GM18873 (cell line): ENCODE measurements at regions not wholly inside any gene's neighbourhood (a gene's known extent, or its start where the extent isn't known, plus 50 kb on each side); places are given as distances from the start of the nearest gene placed in this dataset.
"Not testable (repeated sequence)": the region's sequence is repeated elsewhere in the genome, so short reads cannot be mapped to it uniquely, and the experiment has no call there.

ENCODE experiments used
- ATAC-seq: cut with Tn5 transposase; IDR thresholded peaks from one replicate; pipeline ENCODE4 v1.9.1; 2021; ENCODE audit warnings: mild to moderate bottlenecking, moderate library complexity, moderate number of reproducible peaks; ENCODE audit not compliant: unreplicated experiment, low FRiP score

DNA sequence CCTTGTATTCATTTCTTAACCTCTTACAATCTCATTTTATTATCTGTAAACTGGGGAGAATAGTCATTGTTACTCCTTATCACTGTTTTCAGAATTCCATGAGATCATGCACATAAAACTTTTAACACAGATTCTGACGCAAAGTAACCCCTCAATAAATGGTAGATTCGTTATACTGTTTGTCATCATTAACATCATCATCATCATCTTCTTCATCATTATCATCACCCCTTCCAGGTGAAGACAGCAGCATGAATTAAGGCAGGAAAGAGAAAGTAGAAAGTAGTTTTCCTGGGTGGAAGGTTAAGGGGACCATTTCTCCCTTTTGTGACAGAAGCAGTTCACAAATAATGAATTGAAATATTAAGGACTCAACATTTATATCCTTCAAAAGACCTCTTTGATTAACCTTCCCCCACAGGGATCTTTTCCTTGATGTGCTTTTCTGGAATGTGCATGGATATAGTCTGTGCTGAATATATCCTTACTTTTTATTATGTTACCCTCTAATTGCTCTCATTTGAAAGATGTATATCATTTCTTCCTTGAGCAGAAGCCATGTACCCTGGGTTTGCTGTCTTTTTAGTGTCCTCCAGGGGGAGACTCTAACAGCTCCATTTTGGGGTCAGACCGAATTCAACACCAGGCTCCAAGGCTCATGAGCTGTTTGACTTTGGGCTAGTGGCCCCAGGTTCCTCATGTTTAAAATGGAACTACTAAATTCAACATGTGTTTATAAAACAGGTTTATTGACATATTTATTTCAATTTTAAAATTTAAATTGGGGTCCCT, 1029.9 kb upstream of the WWC1 start:
- no peak for ATAC-seq

GRCh38 chr5:167263185-167263584, 1028.3 kb upstream of the WWC1 start:
- no peak for ATAC-seq

DNA sequence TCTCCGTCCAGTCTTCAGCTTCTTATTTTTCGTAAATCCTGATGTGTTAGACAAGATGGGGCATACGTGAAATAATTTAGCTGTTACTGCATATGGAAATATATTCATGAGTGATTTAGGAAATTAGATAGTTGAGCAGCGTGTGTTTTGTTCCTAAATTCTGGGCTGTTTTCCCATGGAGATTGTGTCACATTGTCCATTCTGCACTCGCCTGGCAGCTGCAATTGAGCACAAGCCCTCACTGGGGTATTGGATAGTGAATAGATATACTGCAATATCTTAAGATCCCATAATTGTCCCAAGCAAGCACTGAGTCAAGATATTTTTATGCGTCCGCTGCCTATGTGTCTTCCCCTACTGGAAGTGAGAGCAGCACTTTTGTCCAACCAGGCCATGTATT, 1027.1 kb upstream of the WWC1 start:
- ATAC-seq: no peak

- no peak for ATAC-seq
Observed at GRCh38 chr5:167268337-167268736, 1023.1 kb upstream of the WWC1 start.

GRCh38 chr5:167269146-167269545, 1022.3 kb upstream of the WWC1 start:
- ATAC-seq: no peak

GRCh38 chr5:167271081-167271480, 1020.4 kb upstream of the WWC1 start:
- ATAC-seq: no peak

DNA sequence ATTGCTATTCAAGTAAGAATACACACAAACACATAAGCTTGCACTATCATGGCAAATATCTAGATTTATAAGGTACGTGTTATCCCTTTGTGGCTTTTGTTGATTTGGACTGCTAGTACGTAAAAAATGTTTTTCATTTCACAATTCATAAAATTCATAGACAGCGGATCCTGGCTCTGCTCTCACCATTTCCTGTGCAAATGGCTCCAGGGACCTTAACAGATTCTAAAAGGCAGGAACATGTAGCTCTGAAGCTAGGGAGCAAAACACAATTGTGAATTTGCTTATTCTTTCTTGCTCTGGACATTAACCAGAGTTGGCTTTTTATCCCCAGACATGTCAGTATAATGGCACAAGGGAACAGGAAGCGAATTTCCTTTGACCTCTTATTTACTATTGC, 1019.9 kb upstream of the WWC1 start:
- no peak for ATAC-seq

GRCh38 chr5:167280111-167280510, 1011.3 kb upstream of the WWC1 start:
- ATAC-seq: no peak

DNA sequence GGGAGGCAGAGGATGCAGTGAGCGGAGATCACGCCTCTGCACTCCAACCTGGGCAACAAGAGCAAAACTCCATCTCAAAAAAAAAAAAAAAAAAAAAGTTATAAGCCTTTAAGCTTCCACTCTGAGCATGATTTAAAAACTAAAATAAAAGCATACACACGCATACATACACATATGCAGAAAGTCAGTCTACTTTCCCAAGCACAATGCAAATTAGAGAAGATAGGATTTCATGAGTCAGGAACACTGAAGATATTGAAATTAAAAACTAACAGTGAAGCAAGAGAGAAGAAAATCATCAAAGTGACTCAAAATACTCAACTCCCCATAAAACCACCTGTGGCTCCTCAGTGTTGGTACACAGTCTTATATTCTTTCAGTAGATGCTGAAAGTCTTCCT, 1009.5 kb upstream of the WWC1 start:
- no peak for ATAC-seq

GRCh38 chr5:167283691-167284090, 1007.8 kb upstream of the WWC1 start:
- no peak for ATAC-seq

DNA sequence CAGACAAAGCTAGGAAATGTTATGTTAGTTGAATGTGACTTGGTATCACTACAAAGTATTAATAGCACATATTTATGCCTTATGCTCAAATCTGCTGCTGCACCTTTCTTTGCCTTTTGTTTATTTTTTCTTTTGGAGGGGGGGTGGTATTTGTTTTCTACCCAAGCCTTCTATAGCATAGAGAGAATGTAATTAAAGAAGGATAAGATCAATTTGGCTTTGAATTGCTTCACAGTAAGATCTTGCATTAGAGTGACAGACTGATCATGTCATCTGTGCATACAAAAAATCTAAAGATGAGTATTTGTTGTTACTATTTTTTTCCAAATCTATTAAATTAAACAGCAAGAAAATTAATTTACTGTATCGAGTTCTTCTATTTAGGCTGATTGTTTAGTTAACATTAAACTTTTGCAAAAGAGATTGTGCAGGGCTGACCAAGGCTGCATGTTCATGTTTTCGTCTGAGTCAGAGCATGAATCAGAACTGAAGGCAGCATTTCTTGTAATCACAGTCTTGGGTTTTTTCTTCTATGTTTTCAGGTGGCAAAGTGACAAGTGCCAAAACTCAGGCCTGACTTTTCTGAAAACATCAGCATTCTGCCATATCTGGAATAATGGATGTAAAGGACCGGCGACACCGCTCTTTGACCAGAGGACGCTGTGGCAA, 1007.1 kb upstream of the WWC1 start:
- ATAC-seq: no peak

GRCh38 chr5:167285591-167285990, 1005.9 kb upstream of the WWC1 start:
- ATAC-seq: no peak

DNA sequence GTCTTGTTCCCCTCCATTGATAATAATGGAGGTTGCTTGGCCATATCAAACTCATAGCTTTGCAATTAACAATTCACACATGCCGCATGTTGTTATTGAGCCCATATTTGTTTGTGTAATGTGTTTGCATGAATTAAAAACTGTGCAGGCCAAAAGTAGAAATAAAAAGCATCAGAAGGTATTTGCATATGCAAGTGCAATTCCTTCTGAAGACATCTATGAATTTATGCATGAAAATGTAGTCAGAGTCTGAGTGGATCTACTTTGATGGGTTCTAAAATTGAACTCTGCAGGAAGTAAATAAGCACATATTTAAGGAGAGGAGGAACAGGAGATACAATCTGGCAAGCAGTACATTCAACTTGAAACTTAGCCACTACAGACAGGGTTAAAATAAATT, 1004.6 kb upstream of the WWC1 start:
- no peak for ATAC-seq

- ATAC-seq: no peak
Observed at GRCh38 chr5:167290478-167290877, 1001.0 kb upstream of the WWC1 start.

DNA sequence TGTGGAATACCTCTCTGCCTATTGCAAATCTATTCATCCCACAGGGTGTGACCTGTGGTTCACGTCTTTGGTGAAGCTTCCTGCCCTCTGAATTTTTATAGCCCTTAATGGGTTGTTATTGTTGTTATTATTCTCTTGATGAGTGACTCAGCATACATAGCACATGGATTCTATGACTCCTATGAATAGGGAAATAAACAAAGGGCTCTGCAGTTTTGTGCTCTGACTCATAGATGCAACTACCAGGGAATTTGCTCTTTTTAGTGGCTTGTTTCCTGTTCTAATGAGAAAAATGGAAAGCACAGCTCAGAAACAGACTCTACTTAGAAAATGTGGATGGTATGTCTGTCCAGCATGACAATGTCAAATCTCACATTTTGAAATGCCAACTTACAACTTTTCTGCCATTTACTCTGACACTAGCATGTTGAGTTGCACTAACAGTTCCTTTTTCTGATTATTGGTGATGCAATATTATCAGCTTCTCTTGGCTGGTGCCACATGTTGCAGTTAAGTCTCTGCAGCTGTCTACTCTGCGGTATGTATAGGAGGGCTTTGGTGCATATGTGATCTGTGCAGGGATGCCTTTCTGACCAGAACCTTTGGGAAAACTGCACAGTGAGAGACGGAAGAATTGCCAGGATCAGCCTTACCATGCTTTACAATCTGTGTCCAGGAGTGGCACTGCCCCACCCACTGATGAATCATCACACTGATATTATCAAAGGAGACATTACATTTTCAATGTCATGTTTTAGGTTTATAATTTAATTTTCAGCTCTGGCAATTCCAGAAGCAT, 996.4 kb upstream of the WWC1 start:
- ATAC-seq: no peak

DNA sequence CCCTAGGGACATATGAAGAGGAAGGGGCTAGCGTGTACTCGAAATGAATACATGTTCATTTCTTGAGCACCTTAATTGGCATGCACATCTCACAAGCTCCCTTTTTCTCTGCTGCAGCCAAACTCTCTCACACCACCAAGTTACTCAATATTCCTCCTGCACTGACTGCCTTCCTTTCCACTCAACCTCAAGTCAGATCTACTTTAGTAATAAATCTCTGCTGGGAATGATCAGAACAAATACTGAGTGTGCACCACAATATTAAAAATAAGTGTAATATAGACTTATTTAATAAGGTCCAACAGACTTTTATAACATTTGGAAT, 995.8 kb upstream of the WWC1 start:
- ATAC-seq: no peak

- no peak for ATAC-seq
Observed at GRCh38 chr5:167296066-167296465, 995.4 kb upstream of the WWC1 start.

DNA sequence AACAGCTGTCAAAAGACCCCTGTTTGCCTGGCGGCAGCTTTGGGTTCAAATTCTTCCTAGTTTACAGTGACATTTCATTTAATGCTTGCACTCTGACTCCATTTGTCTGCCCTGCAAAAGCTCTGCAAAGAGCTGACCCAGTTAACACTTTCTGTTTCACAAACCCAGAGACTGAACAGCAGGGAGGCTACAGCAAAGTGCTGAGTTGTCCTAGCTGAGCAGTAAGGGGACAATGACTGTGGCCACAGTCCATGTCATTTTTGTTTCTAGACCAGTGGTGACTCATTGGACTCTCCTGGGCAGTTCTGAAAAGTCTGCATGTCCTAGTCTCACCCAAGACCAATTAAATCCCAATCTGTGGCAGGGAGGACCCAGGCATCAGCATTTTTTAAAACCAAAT, 994.8 kb upstream of the WWC1 start:
- ATAC-seq: no peak

- not testable (repeated sequence) for ATAC-seq
Observed at GRCh38 chr5:167299861-167300260, 991.6 kb upstream of the WWC1 start.

DNA sequence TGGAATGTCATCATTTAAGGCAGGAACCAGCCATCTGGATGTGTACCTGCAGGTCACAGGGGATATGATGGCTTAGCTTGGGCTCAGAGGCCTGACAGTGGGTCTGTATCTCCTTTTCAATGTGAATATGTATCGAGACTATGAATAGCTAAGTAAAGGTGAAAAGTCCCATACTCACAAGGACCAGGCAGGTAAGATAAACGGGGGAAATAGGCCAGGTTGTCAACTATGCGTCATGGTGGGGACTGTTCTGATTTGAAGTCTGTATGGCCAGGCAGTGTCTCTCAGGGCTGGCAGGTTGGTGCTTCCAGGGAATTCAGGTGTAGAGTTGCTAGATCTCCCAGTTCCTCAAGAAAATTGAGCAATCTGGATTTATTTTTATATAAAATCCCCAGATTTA, 987.9 kb upstream of the WWC1 start:
- ATAC-seq: no peak

GRCh38 chr5:167304834-167305469, 986.5 kb upstream of the WWC1 start:
- no peak for ATAC-seq
